RPMI8226 (cell line): ENCODE measurements at regions not wholly inside any gene's neighbourhood (a gene's known extent, or its start where the extent isn't known, plus 50 kb on each side); places are given as distances from the start of the nearest gene placed in this dataset.
"Not testable (repeated sequence)": the region's sequence is repeated elsewhere in the genome, so short reads cannot be mapped to it uniquely, and the experiment has no call there.

Experiments used
- DNase-seq: peaks from one replicate; pipeline ENCODE4 v3.0.0-alpha.2; 2015

DNA sequence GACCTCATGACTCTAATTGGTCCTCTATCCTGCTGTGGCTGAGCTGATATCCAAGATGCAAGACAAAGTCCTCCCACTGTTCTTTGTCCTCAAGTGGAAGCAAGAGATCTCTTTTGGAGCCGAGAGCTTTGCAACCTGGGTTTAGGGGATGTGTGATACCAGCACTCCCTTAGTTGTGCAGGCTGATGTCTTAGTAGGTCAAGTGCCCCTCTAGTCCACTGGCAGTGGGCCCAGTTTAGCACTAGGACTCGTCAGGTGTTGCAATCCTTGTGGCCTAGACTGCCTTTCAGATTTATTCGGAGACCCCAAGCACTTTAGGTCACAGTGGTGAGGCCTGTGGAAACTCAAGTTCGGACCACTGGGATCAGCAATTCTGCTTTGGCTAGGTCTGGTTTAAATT is 64.0 kb downstream of the GPRASP3 start:
- DNase-seq: no peak

DNA sequence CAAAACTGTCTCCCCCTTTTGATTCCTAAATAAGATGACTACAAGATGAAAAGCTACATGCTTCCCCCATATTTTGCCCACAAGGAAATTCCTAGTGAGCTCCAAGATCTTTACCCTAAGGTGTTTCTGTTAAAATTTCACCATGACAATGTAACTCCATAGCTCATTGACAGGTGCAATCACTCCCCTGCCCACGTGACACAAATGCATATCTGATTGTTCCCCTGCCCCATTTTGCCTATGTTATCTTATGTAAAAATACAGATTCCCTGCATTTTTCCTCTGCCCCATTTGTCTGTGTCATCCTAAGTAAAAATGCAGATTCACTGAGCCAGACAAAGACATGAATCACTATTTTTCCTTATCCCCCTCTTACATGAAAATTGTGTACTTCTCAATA is 66.7 kb downstream of the GPRASP3 start:
- no peak for DNase-seq

DNA sequence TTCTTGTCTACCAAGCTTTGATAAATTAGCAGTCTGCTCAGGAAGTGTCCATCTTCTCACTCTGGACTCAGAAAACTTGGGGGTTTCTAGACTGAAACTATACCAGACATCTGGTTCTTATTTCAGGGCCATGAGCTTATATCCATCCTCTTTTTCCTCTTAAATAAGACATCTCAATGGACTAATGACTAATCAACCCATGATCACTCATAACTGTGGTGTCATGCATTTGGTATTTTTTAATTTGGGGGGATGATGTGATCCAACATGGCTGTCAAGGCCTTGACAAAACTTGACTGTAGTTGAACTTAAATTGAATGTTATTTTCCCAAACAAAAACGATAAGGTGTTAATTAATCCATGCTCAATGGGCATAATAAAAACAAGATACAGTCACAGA is 87.8 kb downstream of the GPRASP3 start:
- no peak for DNase-seq

DNA sequence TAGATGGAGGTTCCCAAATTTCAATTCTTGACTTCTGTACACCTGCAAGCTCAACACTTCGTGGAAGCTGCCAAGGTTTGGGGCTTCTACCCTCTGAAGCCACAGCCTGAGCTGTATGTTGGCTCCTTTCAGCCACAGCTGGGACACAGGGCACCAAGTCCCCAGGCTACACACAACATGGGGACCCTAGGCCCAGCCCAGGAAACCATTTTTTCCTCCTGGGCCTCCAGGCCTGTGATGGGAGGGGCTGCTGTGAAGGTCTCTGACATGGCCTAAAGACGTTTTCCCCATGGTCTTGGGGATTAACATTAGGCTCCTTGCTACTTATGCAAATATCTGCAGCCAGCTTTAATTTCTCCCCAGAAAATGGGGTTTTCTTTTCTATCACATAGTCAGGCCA is 97.7 kb downstream of the GPRASP3 start:
- not testable (repeated sequence) for DNase-seq

DNA sequence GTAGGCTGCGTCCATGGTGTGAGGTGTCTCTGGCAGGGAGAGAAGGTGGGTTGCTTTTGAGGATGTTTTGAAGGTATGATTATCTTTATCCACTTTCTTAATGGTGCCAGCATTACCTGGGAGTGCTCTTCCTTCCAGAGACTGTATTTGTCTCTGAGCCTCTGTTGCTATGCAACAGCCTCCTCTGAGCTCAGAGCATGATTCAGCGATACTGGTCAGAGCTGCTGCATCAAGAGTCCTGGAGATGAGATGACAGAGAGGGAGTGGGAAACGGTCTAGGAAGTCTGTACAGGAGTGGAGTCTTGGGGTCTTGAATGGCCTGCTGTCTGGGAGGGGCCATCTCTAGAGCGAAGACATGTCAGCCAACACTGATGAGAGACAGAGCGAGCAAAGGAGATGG is 104.4 kb upstream of the RAB40AL start:
- no peak for DNase-seq

DNA sequence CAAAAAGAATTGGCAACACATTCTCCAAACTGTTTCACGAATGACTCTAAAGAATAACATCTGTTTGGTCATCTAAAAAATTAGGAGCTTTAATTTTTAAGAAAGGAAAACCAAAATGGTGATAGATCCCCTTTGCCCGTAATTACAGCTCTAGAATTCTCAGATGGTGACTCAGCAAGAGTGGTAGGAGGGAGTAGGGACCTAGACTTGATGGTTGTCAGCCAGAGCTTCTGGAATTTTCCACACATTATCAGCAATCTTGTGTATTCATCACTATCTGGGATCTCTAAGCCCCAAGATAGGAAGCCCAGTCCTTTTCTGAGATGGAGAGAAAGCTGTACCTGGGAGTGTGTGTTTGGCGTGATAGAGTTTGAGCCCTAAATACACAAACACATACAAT is 103.9 kb upstream of the RAB40AL start:
- DNase-seq: no peak

DNA sequence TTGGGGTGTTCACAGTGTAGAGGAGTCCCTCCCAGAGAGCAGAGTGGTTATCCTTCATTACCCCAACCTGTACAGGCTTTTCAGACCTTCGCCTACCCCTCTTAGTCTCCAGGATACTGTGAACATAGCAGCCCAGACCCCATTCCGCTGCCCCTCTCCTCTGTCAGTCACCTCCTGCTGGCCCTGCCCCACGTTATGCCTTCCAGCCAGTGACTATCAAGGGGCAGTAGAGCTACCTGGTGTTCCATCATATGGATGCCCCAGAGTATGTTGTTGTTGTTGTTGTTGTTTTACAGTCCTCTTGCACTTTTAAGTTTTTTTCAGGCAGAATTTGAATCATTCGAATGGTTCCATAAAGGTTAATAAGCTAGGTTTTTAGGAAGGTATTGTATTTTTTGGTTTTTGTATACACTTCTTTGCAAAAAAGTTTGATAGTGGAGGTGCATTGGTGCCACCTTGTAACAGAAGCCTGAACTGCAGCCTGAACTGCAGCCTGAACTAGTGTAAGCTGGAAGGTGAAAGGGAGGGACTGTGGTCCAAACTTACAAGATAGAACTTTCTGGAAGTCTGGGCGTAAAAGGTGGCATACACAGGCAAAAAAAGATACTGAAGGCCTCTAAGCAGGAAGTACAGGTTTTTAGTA is 101.4 kb upstream of the RAB40AL start:
- DNase-seq: peak; percentile 2

DNA sequence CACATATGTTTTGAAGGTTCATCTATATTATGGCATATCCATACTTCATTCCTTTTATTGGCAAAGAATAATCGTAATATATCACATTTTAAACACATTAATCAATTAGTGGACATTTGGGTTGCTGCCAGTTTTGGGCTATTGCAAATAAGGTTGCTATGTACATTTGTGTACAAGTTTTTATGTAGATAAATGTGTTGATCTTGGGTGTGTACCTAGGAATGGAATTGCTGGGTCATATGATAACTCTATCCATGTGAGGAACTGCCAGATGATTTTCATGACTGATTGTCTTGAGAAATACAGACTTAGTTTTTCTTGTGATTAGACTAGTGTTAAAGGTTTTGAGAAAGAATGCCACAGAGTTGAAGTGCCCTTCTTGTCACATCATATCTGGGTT is 99.2 kb upstream of the RAB40AL start:
- DNase-seq: no peak

DNA sequence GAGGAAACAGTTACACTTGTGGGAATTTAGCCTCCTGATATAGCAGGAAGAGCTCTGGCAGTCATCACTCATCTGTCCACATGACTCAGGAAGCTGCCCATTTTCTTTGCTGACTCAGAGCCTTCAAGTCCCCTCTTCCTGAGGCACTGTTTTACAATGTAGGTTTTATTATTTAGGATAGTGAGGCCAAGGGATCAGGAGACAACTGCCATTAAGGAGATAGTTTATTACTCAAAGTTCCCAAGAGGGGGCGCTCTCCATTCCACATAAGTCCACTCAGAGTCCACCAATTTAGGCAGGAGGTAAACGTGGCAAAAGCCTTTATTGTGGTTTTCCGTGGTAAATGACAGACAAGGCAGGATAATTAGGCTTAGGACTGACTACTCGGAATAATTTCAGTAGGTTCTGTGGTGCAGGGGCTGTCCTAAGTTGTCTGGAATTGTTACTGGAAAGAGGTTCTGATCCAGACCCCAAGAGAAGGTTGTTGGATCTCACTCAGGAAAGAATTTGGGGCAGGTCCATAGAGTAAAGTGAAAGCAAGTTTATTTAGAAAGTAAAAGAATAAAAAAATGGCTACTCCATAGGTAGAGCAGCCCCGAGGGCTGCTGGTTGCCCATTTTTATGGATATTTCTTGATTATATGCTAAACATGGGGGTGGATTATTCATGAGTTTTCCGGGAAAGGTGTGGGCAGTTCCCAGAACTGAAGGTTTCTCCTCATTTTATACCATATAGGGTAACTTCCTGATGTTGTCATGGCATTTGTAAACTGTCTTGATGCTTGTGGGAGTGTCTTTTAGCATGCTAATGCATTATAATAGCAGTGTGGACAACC is 96.0 kb upstream of the RAB40AL start:
- peak; percentile 3 for DNase-seq

DNA sequence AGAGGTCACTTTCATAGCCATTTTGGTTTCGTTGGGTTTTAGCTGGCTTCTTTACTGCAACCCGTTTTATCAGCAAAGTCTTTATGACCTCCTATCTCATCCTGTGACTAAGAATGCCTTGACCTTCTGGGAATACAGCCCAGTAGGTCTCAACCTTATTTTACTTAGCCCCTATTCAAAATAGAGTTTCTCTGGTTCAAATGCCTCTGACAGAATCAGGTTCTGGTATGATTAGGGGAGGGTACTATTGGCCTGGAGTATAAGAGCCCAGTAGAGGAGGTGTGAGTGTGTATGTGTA is 95.4 kb upstream of the RAB40AL start:
- DNase-seq: no peak

DNA sequence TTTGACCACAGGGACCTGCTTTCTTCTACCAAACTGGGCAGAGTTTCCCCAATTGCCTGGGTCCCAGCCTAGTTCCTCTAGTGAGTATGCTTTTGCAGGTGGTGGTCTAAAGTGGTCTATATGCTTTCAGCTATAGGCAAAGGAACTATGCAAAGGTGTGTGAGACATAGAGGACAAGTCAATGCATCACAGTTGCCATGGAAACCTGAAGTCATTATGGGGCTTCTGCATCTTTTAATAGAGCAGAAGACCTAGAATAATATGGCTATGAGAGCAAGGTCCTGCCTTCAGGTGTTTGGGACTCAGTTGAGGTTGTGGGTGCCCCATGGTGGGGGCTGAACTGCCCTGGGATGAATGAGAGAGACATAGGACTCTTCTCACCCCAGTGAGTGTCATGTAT is 92.1 kb upstream of the RAB40AL start:
- no peak for DNase-seq

DNA sequence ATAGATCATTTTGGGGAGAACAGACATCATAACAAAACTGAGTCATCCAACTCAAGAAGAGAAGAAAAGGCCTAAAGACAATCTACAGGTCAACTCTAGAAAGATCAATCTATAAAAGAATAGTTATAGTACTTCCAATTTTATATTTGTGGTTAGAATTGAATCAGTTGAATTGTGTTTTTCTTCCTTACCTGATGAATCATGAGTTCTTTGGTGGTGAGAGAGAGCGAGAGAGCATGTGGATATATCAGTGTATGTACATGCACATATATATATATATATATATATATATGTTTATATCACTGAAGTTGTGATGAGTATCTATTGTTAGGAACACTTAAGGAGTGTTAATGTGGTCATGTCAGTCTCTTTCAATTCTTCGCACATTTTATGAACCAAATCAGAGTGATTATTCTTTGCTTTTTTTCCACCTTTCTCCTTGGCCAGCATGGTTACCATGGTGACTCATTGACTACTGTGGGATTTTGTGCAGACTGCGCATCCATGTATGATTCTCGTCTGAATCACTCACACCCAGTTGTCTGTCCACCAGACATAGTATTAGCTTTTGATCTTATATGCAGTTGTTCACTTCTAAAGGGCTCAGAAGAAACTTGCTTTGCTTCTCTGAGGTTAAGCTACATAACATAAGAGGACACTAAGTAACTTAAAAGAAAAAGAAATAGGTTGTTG is 90.4 kb upstream of the RAB40AL start:
- DNase-seq: no peak

DNA sequence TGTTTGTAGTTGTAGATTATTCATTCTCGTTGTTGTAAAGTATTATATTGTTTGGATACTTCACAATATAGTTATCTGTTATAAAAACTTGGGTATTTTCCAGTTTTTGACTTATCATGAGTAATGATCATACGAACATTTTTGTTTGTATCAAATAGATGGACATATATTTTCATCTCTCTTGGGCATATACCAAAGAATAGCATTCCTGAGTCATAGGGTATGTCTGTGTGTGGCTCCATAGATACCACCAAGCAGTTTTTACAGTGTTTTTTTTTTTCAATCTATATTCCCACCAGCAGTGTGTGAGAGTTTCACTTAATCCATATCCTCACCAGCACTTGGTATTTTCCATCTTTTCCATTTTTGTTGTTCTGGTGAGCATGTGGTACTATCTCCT is 89.7 kb upstream of the RAB40AL start:
- no peak for DNase-seq

DNA sequence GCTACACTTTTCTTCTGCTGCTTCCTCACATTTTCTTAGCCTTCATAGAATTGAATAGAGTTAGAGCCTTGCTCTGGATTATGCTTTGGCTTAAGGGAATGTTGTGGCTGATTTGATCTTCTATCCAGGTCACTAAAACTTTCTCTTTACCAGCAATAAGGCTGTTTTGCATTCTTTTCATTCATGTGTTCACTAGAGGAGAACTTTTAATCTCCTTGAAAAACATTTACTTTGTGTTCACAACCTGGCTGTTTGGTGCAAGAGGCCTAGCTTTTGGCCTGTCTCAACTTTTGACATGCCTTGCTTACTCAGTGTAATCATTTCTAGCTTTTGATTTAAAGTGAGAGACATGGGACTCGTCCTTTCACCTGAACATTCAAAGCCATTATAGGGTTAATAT is 87.7 kb upstream of the RAB40AL start:
- no peak for DNase-seq

DNA sequence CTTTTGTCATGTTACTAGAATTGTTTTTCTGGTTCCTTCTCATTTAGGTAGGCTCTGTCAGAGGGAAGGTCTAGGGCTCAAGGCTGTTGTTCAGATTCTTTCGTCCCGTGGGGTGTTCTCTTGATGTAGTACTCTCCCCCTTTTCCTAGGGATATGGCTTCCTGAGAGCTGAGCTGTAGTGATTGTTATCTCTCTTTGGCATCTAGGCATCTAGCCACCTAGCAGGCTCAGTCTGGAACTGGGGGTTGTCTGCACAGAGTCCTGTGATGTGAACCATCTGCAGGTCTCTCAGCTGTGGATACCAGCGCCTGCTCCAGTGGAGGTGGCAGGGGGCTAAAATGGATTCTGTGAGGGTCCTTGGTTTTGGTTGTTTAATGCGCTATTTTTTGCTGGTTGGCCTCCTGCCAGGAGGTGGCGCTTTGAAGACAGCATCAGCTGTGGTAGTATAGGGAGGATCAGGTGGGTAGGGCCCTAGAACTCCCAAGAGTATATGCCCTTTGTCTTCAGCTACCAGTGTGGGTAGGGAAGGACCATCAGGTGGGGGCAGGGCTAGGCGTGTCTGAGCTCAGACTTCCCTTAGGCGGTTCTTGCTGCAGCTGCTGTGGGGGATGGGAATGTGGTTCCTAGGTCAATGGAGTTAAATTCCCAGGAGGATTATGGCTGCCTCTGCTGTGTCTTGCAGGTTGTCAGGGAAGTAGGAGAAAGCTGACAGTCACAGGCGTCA is 78.1 kb upstream of the RAB40AL start:
- not testable (repeated sequence) for DNase-seq

DNA sequence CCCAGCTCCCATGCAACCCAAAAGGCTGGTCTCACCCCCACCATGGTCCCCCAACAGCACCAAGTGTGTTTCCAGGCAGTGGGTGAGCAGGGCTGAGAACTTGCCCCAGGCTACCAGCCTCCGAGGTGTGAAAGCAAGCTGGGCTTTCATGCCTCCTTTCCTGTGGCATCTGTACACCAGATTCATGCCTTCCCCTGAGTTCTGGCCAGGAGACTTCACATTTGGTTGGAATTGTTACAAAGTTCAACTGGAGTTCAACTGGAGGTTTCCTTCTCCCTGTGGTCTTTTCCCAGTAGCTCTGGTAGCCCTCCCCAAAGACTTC is 77.6 kb upstream of the RAB40AL start:
- DNase-seq: no peak

DNA sequence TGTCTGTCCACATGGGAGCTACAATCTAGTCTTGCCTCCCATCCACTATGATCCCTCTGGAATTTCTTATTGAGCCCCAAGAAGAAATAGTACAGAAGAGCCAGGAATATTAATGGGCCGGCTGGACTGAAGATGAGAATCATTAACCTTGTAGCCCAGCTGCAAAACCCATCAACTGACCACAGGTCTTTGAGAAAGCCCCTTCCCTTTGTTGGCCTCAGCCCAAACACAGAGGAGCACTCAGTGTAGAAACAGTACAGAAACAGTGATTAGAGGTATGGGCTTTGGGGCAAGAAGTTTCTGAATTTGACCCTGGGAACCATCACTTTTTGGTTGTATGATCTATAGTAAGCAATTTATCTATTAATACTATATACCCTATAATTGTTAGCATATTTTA is 76.8 kb upstream of the RAB40AL start:
- no peak for DNase-seq

DNA sequence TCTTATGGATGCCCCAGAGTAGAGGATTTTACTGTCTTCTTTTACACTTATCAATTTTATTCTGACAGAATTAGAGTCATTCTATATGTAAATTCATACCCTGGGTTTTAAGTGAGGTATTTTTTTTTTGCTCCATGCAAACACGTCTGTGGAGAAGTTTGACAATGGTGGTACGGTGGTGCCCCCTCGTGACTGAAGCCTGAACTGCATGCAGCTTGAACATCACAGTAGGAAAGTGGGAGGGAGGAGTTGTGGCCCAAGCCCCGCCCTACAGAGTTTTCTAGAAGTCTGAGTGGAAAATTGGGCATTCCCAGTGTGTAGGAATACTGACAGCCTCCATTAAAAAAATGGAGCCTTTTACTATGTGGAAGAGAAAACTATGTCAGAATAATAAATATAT is 73.3 kb upstream of the RAB40AL start:
- DNase-seq: peak; percentile 69

DNA sequence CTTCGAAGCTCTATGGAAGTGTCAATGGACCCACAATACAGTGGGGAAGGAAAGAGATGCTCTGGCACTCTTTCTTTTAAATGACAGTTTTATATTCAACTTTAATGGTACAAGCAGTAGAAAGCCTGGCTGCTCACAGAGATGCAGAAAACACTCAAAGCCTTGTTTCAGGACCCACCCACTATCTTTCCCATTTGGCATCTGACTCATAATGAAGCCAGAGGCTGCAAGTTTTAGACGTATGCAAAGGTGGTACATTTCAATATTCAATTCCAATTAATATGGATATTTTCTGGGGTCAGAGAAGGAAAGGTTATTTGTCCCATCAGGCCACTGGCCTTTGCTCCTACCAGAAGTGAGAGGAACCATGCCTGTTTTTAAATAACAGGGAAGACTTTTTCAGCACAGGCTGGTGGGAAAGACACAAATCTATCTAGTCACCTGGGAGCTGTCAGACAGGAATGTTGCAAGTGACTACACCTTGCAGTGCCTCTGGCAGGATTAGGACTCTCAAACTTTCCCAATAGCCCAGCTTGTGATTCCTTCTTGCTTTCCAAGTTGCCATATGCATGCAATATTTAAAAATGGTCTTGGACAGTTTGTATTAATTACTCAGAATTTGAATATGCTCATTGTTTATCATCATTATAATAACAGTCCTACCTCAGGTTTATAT is 70.0 kb upstream of the RAB40AL start:
- DNase-seq: no peak

DNA sequence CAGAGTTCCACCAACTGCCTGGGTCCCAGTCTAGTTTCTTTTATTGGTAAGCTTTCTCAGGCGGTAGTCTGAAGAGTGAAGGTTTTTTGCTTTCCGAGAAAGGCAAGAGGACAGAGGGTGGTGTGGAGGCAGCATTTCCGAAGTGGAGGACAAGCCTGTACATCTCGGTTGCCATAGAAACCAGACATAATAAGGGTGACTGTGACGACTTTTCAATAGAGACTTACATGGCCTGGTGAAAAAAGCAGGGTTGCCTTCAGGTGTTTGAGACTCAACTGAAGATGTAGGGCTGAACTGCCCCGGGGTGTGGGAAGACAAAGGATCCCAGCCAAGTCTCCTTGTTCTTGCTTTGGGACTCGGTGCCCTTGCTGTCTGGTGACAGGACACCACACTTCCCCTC is 53.6 kb upstream of the RAB40AL start:
- no peak for DNase-seq
